Keratinocyte (primary cell): ENCODE measurements at regions not wholly inside any gene's neighbourhood (a gene's known extent, or its start where the extent isn't known, plus 50 kb on each side); places are given as distances from the start of the nearest gene placed in this dataset.

Experiments used
- EZH2 ChIP-seq: IDR thresholded peaks from one replicate; pipeline ENCODE4 v1.6.1; 2012; ENCODE audit warnings: inconsistent platforms, mild to moderate bottlenecking, low read length, moderate library complexity
- TF ChIP-seq, protein P1 (sequence below), 3 experiments: IDR thresholded peaks in 1 of 3; conservative IDR thresholded peaks in 1 of 3; optimal IDR thresholded peaks in 1 of 3; 2 replicates in 2 of 3; 3 replicates in 1 of 3; pipeline versions ENCODE3 to v1.5.1; 2011; ENCODE audit warnings: low read length in 3 of 3, mild to moderate bottlenecking in 3 of 3, moderate library complexity in 2 of 3, control low read depth in 1 of 3, inconsistent platforms in 1 of 3; ENCODE audit not compliant: insufficient read depth in 2 of 3; ENCODE audit errors: extremely low read depth in 1 of 3

GRCh38 chr15:87707566-87708130, 548.9 kb downstream of the NTRK3 start:
- TF ChIP-seq, protein P1, sequence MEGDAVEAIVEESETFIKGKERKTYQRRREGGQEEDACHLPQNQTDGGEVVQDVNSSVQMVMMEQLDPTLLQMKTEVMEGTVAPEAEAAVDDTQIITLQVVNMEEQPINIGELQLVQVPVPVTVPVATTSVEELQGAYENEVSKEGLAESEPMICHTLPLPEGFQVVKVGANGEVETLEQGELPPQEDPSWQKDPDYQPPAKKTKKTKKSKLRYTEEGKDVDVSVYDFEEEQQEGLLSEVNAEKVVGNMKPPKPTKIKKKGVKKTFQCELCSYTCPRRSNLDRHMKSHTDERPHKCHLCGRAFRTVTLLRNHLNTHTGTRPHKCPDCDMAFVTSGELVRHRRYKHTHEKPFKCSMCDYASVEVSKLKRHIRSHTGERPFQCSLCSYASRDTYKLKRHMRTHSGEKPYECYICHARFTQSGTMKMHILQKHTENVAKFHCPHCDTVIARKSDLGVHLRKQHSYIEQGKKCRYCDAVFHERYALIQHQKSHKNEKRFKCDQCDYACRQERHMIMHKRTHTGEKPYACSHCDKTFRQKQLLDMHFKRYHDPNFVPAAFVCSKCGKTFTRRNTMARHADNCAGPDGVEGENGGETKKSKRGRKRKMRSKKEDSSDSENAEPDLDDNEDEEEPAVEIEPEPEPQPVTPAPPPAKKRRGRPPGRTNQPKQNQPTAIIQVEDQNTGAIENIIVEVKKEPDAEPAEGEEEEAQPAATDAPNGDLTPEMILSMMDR (optimal IDR thresholded peaks at IDR 0.05 in 1 of 3, IDR thresholded peaks at IDR 0.05 in 1 of 3, conservative IDR thresholded peaks at IDR 0.05 in 1 of 3; ENCODE audit: extremely low read depth in 1 of 3, insufficient read depth in 2 of 3, low read length in 3 of 3) = no peak
- no peak for TF ChIP-seq EZH2
